Calu3 (cell line): ENCODE measurements at regions not wholly inside any gene's neighbourhood (a gene's known extent, or its start where the extent isn't known, plus 50 kb on each side); places are given as distances from the start of the nearest gene placed in this dataset.
"Not testable (repeated sequence)": the region's sequence is repeated elsewhere in the genome, so short reads cannot be mapped to it uniquely, and the experiment has no call there.

Experiments
- BruUV-seq: library from RNA; stranded (reverse); fragments of 400-500 nt; replicated peaks from 2 replicates; lab custom pipeline; 2021; lab: Mats Ljungman, UMichigan
- CTCF ChIA-PET: fragments of 300-600 bp; sonication (Branson Sonifier 250); formaldehyde crosslinking; loops from one replicate; lab custom pipeline; 2022; ENCODE audit warnings: antibody characterized with exemption; lab: Charles Lee
- DNase-seq: peaks from one replicate; pipeline ENCODE4 v3.0.0; 2022
- H3K27ac Mint-ChIP-seq: one replicate; pipeline ENCODE4 v1.8.0; 2022; ENCODE audit warnings: mixed read lengths; ENCODE audit not compliant: unreplicated experiment
- H3K27me3 Mint-ChIP-seq: one replicate; pipeline ENCODE4 v1.8.0; 2022; ENCODE audit warnings: mixed read lengths; ENCODE audit not compliant: unreplicated experiment
- H3K36me3 Mint-ChIP-seq: one replicate; pipeline ENCODE4 v1.8.0; 2022; ENCODE audit warnings: mild to moderate bottlenecking, moderate library complexity, mixed read lengths; ENCODE audit not compliant: insufficient read depth, unreplicated experiment
- H3K4me1 Mint-ChIP-seq: one replicate; pipeline ENCODE4 v1.8.0; 2022; ENCODE audit warnings: mild to moderate bottlenecking, low read depth, mixed read lengths; ENCODE audit not compliant: unreplicated experiment
- H3K4me3 Mint-ChIP-seq: one replicate; pipeline ENCODE4 v1.8.0; 2022; ENCODE audit warnings: mild to moderate bottlenecking, low read depth, moderate library complexity, mixed read lengths; ENCODE audit not compliant: unreplicated experiment
- H3K9me3 Mint-ChIP-seq: one replicate; pipeline ENCODE4 v1.8.0; 2022; ENCODE audit warnings: low read depth, mixed read lengths; ENCODE audit not compliant: unreplicated experiment
- intact Hi-C: fragments of 100-400 bp; cut with micrococcal nuclease; formaldehyde crosslinking; loops from one replicate; pipeline ENCODE4 v1.10.0; 2022; ENCODE audit not compliant: unreplicated experiment
- TF ChIP-seq, protein P1 (sequence below): fragments of 200-600 bp; IDR thresholded peaks from one replicate; pipeline ENCODE4 v1.8.0; 2022; ENCODE audit warnings: antibody characterized with exemption; ENCODE audit not compliant: unreplicated experiment

DNA sequence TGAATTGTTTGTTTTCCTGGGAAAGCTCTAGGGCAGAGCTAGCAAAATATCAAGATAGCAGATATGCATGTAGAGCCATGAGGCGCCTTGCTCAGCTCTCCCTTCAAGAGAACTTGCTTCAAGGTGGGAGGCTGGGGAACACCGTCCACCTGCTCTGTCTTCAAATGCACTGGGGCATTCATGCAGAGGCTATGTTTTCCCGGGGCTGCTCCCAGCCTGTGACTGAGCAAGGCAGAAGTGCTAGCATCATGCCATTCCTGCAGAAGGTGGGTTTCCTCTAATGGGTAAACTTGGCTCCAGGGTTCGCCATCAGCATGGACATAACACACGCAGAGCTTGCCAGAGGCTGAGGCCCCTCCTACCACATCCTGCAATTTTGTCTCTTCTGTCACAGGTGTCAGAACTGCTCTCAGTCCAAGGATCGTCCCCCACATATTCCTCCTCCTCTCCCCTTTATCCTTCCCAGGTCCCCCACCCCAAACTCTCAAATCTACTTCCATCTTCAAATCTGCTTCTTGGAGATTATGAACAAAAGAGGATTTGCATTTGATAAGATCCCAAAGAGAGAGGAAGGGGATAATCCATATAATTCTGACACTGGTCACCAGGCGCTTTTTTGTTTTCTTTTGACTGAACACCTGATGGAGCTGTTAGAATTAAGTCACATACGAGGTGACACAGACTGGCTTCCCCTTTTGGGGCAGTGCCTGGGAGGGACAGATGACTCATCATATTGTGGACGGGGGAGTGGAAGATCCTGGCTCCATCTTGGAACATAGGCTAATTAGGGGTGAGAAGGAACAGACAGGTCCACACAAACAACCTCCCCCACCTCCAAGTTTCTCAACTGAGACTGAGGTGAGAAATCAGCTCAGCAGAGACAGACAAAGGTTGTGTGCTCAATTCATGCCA is 85.0 kb upstream of the TAF11L2 start:
- no peaks in the 10 kb centered on the region for H3K36me3 Mint-ChIP-seq
- no peak overlapping the region for H3K27ac Mint-ChIP-seq
- no peak overlapping the region for H3K4me3 Mint-ChIP-seq
- H3K9me3 Mint-ChIP-seq: no peaks in the 10 kb centered on the region
- H3K27me3 Mint-ChIP-seq: peaks cover 19% of the 10 kb centered on the region
- TF ChIP-seq, protein P1, sequence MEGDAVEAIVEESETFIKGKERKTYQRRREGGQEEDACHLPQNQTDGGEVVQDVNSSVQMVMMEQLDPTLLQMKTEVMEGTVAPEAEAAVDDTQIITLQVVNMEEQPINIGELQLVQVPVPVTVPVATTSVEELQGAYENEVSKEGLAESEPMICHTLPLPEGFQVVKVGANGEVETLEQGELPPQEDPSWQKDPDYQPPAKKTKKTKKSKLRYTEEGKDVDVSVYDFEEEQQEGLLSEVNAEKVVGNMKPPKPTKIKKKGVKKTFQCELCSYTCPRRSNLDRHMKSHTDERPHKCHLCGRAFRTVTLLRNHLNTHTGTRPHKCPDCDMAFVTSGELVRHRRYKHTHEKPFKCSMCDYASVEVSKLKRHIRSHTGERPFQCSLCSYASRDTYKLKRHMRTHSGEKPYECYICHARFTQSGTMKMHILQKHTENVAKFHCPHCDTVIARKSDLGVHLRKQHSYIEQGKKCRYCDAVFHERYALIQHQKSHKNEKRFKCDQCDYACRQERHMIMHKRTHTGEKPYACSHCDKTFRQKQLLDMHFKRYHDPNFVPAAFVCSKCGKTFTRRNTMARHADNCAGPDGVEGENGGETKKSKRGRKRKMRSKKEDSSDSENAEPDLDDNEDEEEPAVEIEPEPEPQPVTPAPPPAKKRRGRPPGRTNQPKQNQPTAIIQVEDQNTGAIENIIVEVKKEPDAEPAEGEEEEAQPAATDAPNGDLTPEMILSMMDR: no peak
- intact Hi-C loops: no loop called here
- DNase-seq: no peak
- no peaks in the 10 kb centered on the region for H3K4me1 Mint-ChIP-seq
- BruUV-seq: no TSS peak
- CTCF ChIA-PET: interaction anchor here (0.6 kb wide), 1 partner anchor 24 kb away, joined by 3 read pairs; no protein-coding TSS in a partner anchor

DNA sequence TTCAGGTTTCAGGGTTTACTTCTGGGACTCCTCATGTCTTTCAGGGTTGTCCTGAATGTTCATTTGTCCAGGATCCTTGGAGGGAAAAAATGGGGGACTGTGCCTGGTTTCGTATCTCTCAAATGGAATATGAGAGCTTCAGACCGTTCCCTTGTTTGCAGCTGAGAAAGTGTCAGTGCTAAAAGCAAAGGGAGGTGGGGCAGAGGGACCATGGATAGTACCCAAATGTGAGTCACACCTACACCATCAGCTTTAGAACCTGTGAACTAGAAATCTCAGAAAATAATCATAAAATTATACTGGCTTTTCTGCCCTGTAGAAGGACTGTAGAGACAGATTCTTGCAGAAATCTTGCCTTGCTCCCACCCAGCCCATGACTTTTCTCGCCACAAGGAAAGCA is 84.3 kb upstream of the TAF11L2 start:
- H3K9me3 Mint-ChIP-seq: no peaks in the 10 kb centered on the region
- no TSS peak for BruUV-seq
- H3K4me3 Mint-ChIP-seq: no peak overlapping the region
- peaks cover 19% of the 10 kb centered on the region for H3K27me3 Mint-ChIP-seq
- TF ChIP-seq, protein P1: no peak
- no peak overlapping the region for H3K27ac Mint-ChIP-seq
- no peaks in the 10 kb centered on the region for H3K4me1 Mint-ChIP-seq
- intact Hi-C loops: no loop called here
- H3K36me3 Mint-ChIP-seq: no peaks in the 10 kb centered on the region
- no peak for DNase-seq
- CTCF ChIA-PET: interaction anchor here (0.6 kb wide), 1 partner anchor 25 kb away, joined by 3 read pairs; no protein-coding TSS in a partner anchor

DNA sequence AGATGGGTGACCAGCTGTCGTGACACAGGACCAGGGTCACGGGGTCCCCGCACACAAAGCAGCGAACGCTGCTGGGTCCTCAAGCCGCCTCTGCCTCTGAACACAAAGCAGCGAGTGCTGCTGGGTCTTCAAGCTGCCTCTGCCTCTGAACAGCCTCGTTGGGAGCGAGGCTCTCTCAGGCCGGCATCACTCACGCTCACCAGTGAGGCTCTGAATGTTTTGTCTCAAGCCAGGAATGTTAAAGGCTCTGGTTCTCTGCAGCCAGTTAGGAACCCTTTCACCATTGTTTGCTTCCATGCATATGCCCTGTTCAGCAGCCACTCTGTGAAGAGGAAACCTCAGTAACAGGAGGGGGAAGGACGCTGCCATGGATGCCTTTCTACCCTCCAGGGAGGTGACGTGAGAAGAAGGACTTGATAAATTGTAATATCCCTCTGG is 82.7 kb upstream of the TAF11L2 start:
- no peaks in the 10 kb centered on the region for H3K9me3 Mint-ChIP-seq

DNA sequence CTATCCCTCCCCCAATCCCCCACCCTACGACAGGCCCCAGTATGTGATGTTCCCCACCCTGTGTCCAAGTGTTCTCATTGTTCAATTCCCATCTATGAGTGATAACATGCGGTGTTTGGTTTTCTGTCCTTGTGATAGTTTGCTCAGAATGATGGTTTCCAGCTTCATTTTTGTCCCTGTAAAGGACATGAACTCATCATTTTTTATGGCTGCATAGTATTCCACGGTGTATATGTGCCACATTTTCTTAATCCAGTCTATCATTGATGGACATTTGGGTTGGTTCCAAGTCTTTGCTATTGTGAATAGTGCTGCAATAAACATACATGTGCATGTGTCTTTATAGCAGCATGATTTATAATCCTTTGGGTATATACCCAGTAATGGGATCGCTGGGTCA is 81.7 kb upstream of the TAF11L2 start:
- peaks cover 17% of the 10 kb centered on the region for H3K27me3 Mint-ChIP-seq
- CTCF ChIA-PET, H3K9me3 Mint-ChIP-seq, H3K4me3 Mint-ChIP-seq, H3K4me1 Mint-ChIP-seq, intact Hi-C loops, H3K27ac Mint-ChIP-seq, DNase-seq, H3K36me3 Mint-ChIP-seq, BruUV-seq: not testable (repeated sequence)

More for the DNA sequence above, 82.7 kb upstream of the TAF11L2 start:
- CTCF ChIA-PET: no interaction called here
- no peak for DNase-seq
- Mint-ChIP-seq H3K36me3 (no peaks in the 10 kb centered on the region), H3K4me3 (no peak overlapping the region), H3K27ac (no peak overlapping the region), H3K27me3 (peaks cover 24% of the 10 kb centered on the region), H3K4me1 (no peaks in the 10 kb centered on the region)
- no TSS peak for BruUV-seq
- TF ChIP-seq, protein P1: no peak
- intact Hi-C loops: no loop called here

DNA sequence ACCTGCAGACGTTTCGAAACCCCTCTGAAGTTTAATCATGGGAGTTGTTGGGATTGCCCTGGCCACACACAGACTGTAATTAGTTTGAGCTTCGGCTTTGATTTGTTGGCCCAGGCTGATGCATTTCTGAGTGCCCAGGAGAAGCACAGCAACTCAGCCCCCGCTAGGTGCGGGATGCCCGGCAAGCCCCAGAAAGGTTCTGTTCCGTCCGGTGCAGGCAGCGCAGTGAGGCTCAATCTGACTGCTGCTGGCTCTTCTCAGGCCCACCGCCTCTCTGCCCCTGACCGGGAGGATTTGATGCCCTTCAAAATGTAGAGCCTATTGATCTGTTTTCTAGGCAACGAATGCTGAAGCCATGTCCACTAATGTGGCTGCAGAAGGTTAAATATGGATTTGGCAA is 73.4 kb upstream of the TAF11L2 start:
- Mint-ChIP-seq H3K27me3 (peaks cover 63% of the 10 kb centered on the region), H3K27ac (no peak overlapping the region), H3K9me3 (no peaks in the 10 kb centered on the region), H3K36me3 (no peaks in the 10 kb centered on the region), H3K4me3 (no peak overlapping the region), H3K4me1 (no peaks in the 10 kb centered on the region)
- DNase-seq: no peak
- BruUV-seq: no TSS peak
- TF ChIP-seq, protein P1: no peak
- CTCF ChIA-PET: no interaction called here
- intact Hi-C loops: no loop called here
